NCI-H2081 treated with DMSO at 0.1 percent for 48 hours (cell line): ENCODE measurements at regions not wholly inside any gene's neighbourhood (a gene's known extent, or its start where the extent isn't known, plus 50 kb on each side); places are given as distances from the start of the nearest gene placed in this dataset.
"Not testable (repeated sequence)": the region's sequence is repeated elsewhere in the genome, so short reads cannot be mapped to it uniquely, and the experiment has no call there.

Source experiments
- DNase-seq: peaks from one replicate; lab custom pipeline; 2025; lab: John Stamatoyannopoulos, UW

DNA sequence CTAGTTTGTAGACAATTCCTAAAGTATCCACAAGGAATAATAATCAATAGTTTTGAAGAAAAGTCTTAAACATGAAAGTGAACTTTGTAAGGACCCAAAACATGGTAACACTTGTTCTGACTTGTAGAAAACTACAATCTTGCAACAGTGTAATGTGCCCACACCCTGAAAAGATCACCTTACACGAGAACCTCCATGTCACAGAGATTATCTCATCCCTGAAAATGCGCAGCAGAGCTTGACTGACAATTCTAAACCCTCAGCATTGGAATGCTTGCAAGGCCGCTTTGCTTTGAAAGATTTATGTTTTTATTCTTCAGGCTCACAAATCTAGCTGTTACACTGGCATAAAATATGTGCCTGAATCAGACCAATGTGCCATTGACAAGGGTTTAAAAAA, 346.6 kb downstream of the KLF13 start:
- DNase-seq = not testable (repeated sequence)

DNA sequence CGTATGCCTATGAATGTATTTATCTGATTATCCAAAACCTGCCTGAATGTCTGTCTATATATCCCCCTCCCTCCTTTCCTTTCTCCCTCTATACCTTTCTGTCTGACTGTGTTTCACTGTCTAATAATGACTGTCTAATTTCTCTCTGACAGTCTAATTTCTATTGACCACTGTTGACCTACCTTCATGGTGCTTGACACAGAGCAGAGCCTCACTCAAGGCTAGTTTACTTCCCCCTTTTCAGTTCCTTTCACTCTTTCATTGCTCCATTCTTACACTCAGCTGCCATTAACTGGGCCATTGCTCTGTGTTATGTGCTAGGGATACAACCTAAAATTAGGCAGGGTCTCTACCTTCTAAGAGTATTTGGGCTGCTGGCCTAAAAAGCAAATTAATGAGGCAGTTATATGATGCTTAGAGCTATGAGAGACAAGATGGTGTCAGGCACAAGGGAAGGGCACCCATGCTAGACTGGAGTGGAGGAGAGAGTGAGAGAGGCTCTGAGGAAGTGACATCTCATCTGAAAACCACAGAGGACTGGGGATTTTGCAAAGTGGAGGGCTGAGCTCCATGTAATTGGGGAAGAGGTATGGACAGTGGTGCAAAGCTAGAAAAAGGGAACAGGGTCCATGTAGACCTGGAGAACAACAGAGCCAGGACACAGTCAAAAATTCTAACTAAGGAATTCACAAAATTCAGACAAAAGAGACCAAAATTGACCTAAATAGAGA, 348.6 kb upstream of the CHRNA7 start:
- not testable (repeated sequence) for DNase-seq

- DNase-seq = not testable (repeated sequence)
Measured at GRCh38 chr15:31687088-31687487, 343.2 kb upstream of the CHRNA7 start.

DNA sequence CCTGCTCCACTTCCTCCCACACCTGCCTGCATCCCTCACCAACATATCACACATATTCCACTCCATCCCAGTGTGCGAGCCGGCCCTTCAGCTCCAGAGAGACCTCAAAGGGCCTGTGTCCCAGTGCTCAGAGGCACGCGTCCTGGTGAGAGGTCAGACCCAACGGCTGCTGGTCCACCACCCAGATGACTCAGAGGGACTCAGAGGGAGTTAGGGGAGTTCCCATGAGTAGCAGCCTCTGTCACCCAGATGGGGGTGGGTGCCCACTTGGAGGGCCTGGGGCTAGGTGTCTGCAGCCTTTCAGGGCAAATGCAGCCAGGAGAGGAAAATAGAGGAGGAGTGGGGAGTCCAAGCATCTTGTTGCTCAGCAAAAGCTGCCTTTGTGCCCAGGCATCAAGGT, 333.8 kb upstream of the CHRNA7 start:
- not testable (repeated sequence) for DNase-seq

- DNase-seq = not testable (repeated sequence)
Measured at GRCh38 chr15:31705076-31705678, 325.1 kb upstream of the CHRNA7 start.

DNA sequence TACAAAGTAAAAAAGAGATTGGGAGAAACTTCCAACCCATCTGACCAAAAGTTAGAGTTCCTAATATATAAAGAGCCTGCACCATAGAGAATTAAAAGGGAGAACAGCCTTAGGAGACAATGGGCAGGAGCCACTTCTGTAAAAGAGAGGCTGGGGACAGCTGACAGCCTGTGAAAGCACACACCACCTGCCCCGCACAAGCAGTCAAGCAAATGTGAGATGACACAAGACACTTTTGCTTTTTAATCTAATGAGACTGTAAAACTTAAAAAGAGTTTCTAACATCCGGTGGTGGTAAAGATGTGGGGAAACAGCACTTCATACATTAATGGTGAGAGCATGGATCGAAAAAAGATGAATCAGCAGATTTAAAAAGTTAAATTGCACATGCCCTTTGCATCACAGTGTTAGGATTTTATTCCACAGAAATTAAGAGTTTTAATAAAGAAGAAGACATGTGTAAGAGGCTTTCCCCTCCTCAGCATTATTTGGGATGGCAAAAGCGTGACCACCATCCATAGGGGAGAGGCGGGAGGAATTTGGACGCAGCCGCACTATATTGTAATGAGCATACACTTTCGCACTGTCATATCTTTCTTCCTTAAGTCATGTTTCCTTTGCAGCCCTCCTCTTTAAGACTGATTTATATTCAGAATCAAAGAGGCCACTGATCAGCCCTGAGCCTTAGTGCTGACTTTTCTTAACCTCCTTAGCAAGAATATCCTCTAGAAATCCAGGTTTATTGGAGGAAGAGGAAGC, 322.2 kb upstream of the CHRNA7 start:
- not testable (repeated sequence) for DNase-seq

DNA sequence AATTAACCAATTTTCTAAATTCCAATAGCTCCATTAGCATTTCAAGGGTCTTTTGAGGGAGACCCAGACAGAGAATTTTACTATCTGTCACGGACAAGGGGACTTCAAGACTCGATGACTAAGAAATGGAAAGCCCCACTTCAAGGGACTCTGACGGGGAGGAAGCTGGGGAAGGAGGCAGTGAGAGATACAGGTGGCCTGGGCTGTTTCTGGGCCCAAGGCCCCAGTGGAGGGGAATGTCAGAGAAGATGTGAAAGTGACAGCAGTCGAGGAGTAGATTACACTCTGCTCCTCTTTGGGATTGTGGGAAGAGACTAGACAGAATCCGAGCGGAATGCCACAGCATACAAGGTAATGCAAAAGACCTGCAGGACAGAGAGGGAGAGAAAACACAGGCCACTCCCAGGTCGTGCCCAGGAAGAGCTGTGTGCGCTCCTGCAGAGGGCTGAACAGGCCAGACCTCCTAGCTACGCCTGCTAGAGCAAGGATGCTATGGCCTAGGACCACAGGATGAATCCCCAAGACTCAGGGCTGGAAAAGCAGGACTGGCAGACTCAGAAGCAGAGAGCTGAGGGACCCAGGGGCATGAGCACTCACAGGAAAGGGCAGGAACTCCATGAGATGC, 321.5 kb upstream of the CHRNA7 start:
- not testable (repeated sequence) for DNase-seq

DNA sequence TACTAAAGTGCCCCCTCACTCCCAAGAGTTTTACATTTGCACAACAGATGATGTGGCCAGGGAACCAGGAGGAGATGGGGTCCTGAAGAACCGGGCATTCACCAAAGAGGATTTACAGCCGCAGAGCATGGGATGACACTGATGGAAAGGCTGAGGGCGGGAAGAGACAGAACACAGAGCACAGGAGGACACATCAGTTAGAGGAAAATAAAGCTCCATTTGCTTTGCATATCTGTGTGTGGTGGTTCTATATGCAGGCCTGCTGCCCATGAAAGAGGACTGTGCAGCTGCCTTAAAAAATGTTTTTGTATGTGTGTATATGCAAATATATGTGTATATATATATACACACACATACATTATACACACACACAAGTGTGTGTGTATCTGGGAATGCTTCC, 320.8 kb upstream of the CHRNA7 start:
- not testable (repeated sequence) for DNase-seq

GRCh38 chr15:31710806-31711205, 319.5 kb upstream of the CHRNA7 start:
- DNase-seq = not testable (repeated sequence)

GRCh38 chr15:31715208-31715607, 315.1 kb upstream of the CHRNA7 start:
- not testable (repeated sequence) for DNase-seq

DNA sequence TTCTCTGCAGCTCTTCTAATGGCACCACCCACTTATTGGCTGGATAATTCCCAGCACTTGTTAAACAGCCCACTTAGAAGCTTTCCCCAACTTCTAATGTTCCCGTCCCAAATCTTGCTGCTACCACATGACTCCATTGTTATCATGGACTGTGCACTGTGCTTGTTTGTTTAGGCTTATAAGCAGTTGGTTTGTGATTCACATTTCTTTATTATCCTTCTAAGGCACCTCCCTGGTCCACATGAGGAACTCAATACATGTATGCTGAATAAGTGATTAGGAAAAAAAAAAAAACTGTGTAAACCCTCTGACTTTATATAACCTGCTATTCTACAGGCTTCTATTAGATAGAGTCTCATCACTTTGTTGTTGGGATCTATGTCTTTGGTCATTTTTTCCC, 311.7 kb upstream of the CHRNA7 start:
- not testable (repeated sequence) for DNase-seq

GRCh38 chr15:31719396-31720022, 310.8 kb upstream of the CHRNA7 start:
- not testable (repeated sequence) for DNase-seq

DNA sequence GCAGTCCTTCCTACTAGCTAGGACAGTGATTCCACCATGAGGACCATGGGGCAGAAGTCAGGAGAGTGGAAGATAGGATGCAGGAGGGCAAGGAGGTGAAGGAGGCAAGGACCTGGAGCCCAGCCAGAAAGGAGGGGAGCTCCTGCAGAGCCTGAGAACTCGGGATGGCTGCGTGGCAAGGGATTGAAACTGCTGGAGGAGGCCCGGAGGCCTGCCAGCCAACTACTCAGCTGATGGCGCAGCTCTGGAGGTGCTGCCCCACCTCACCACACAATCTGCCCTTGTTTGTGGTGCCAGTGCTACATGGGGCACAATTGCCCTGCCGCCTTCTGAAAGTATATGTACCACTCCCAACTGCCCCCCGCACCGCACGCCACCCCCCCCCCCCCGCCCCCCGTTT, 307.3 kb upstream of the CHRNA7 start:
- not testable (repeated sequence) for DNase-seq

- not testable (repeated sequence) for DNase-seq
Measured at GRCh38 chr15:31724903-31725302, 305.4 kb upstream of the CHRNA7 start.

DNA sequence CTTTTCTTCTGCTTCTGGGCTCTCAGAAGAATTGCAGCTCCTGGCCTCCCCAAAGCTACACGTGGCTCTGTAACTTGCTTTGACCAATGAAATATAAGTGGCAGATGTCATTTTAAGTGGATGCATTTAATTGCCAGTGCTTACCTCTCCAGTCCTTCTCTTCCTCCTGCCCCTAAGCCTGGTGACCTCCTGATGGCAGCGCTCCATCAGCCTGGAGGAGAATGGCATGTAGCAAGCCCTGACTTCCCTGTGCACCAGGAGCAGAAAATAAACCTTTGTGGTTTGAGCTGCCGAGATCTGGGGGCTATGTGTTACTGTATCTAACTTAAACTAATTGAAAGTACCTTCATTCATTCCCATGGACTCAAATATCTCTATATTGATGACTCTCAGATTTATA, 304.7 kb upstream of the CHRNA7 start:
- not testable (repeated sequence) for DNase-seq

- no peak for DNase-seq
Measured at GRCh38 chr15:31727612-31728011, 302.7 kb upstream of the CHRNA7 start.

GRCh38 chr15:31732726-31733125, 297.6 kb upstream of the CHRNA7 start:
- no peak for DNase-seq

DNA sequence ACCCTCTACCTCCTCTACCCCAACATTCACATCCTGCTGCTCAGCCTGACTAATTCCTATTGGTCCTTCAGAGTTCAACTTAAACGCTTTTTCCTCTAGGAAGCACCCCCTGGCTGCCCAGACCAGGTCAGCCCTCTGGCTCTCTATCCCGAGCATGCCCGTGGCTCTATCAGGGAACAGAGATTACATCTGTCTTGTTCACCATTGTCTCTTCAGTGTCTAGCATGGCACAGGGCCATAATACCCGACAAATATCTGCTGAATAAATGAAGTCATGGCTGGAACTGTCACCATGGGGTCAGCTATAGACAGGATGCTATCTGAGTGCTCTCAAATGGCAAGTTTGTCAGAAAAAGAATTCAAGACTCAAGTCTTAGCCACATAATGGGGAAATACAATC, 296.9 kb upstream of the CHRNA7 start:
- no peak for DNase-seq

GRCh38 chr15:31740203-31740602, 290.1 kb upstream of the CHRNA7 start:
- DNase-seq = no peak

DNA sequence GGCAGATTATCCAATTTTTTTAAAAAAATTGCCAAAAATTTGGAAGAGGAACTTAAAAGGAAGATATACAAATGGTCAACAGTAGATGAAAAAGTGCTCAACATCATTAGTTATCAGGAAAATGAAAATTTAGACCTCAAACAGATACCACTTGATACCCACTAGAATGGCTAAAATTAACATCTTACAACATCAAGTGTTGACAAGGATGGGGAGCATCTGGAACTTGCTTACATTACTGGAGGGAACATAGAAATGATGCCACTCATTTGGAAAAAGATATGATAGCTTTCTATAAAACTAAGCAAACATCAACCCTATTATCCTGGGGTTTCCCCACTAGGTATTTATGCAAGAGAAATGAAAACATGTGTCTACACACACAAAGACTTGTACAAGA, 284.5 kb upstream of the CHRNA7 start:
- DNase-seq = no peak

DNA sequence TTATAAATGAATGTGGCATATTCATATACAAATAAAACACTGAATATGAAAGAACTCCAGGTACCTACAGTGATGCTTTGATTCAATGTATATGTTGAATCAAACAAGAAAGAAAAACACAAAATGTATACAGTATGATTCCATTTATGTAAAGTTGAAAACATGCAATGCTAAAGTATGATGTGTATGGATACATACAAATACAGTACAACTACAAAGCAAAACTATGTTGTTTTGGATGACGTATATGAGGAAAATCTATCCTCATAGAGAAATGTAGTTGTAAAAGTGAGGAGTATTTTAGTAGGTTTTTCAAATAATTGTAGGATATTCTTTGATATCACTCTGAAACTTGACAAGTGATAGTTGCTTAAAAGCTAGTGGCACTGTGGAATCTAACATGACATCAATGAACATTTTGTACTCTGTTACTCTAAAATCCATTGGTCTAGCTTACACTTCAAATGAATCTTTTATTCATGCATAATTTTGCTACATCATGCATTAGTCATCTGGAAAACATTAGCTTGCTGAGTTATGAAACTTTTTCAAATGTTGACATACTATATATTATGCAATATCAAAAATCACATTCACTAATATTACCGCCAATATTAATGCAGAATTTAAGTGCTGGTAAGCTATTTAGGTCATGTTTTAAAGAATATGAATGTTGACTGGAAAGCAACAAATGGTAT, 278.1 kb upstream of the CHRNA7 start:
- DNase-seq = no peak
